Stimulated activated CD8-positive, alpha-beta memory T cell treated with anti-CD3 and anti-CD28 coated beads, Interleukin-4, amount 100 ng/mL, for 48 hours (primary cell): ENCODE measurements at regions not wholly inside any gene's neighbourhood (a gene's known extent, or its start where the extent isn't known, plus 50 kb on each side); places are given as distances from the start of the nearest gene placed in this dataset.
"Not testable (repeated sequence)": the region's sequence is repeated elsewhere in the genome, so short reads cannot be mapped to it uniquely, and the experiment has no call there.

ENCODE experiments used
- DNase-seq: peaks from one replicate; pipeline ENCODE4 v3.0.0-alpha.2; 2020

- not testable (repeated sequence) for DNase-seq
These were observed 54.9 kb upstream of the PTPN1 start for GRCh38 chr20:50455245-50455644.

DNA sequence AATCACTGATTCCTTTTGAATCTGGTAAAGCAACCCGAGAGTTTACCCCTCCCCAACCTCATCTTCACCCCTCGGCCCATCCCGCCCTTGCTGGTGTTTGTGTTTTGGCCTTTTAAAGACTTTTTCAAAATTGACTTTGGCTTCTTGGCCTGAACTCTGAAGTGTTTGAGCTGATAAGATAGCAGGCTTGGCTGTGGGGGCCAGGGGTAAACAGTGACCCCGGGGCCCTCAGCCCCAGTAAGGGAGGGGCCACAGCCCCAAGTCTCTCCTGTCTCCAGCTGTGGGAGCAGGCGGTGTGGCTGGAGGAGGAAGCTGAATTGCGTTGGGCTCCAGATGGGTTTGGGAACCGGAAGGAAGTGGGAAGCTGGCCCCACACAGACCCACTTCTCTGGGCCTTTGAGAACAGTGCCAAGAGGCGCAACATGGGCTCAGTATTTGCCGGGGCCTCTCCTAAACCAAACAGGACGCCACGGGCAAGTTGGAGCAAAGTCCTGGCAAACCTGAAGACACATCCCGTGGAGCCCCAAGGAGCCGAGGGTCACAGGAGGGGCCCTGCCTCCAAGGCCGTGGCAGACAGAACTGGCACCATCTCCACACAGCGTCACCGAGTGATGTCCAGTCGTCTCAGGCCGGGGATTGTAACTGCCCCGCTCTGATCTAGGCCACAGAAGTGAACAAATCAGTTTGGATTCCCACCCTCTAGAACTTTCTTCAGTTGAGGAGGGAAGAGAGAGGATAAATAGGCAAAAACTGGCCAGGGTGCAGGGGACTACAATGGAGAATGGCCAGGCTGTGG is 54.3 kb upstream of the PTPN1 start:
- no peak for DNase-seq

DNA sequence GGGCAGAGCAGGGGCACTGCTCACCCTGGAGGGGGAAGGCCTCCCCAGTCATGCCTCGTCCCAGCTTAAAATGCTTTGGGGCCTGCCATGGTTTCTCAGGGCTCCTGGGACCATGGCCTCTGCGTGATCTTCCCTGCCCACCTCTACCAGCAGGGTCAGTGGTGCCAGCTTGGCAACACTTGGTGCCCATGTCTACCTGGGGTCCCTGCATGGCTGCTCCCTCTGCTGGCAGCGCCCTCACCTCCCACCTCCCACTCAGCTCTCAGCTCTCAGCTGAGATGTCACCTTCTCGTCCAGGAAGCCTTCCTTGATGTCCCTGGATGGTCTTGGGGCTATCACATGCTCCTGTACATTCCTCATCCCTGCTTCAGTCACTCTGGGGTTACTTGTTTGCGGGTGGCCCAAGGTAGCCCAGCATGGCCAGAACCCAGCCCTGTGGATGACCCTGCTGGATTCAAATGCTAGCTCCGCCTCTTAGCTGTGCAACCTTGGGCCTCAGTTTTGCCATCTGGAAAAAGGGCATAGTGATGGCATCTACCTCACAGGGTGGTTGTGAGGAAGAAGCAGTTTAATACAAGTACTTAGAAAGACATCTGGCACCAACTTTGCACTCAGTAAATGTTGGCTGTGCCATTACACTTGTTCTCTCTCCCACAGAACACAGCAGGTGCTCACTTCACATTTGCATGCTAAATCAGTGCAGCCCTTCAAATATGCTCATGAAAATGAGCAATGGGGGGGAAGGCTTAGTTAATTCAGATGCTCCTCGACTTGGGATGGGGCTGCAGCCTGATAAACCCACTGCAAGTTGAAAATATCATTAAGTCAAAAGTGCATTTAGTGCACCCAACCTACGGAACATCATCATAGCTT is 53.5 kb upstream of the PTPN1 start:
- DNase-seq = no peak

DNA sequence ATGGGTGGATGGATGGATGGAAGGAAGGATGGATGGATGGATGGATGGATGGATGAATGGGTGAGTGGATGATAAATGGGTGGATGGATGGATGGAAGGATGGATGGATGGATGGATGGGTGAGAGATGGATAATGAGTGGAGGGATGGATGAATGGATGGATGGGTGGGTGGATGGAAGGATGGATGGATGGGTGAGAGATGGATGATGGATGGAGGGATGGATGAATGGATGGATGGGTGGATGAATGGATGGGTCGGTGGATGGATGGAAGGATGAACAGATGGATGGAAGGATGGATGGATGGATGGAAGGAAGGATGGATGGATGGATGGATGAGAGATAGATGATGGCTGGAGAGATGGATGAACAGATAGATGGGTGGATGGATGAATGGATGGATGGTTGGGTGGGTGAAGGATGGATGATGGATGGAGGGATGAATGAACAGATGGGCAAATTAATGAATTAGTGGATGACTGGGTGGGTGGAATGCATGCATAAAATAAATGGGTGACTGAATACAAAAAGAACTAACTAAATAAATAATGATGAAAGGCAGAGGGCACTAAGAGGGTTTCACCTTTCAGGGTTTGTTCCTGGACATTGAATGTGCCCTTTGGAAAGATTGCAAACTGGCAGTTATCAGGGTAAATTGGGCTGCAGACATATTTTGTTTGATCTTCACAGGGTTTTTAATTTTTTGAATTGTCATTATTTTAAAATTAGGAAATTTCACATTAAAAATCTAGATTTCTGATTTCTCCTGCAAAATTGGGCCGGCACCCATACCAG is 50.9 kb upstream of the PTPN1 start:
- no peak for DNase-seq

GRCh38 chr20:50460115-50460607 is 50.0 kb upstream of the PTPN1 start:
- DNase-seq = no peak
